HEK293T (cell line): ENCODE measurements at regions not wholly inside any gene's neighbourhood (a gene's known extent, or its start where the extent isn't known, plus 50 kb on each side); places are given as distances from the start of the nearest gene placed in this dataset.

Source experiments
- BHLHE40 ChIP-seq: fragments of 450-650 bp; IDR thresholded peaks from 2 replicates; pipeline ENCODE4 v1.6.1; 2016; ENCODE audit warnings: mild to moderate bottlenecking, moderate library complexity, borderline replicate concordance
- FOXK2 ChIP-seq: fragments of 450-650 bp; IDR thresholded peaks from 2 replicates; pipeline ENCODE4 v1.6.1; 2016; ENCODE audit warnings: mild to moderate bottlenecking
- FOXM1 ChIP-seq: fragments of 450-650 bp; IDR thresholded peaks from 2 replicates; pipeline ENCODE4 v1.6.1; 2017; ENCODE audit warnings: mild to moderate bottlenecking, borderline replicate concordance
- HDGF ChIP-seq: fragments of 450-650 bp; IDR thresholded peaks from 2 replicates; pipeline ENCODE4 v1.6.1; 2017; ENCODE audit warnings: antibody characterized with exemption, borderline replicate concordance
- NFRKB ChIP-seq: fragments of 450-650 bp; IDR thresholded peaks from 2 replicates; pipeline ENCODE4 v1.6.1; 2016; ENCODE audit warnings: mild to moderate bottlenecking, moderate library complexity
- ZNF384 ChIP-seq: fragments of 450-650 bp; IDR thresholded peaks from 2 replicates; pipeline ENCODE4 v1.6.1; 2016

GRCh38 chrX:39756086-39756883 lies 341.5 kb downstream of the BCOR start:
- TF ChIP-seq BHLHE40 (no peak), FOXK2 (no peak), FOXM1 (no peak), NFRKB (no peak), ZNF384 (no peak), HDGF (no peak)
